Islet precursor cell (in vitro differentiated cells): ENCODE measurements at regions not wholly inside any gene's neighbourhood (a gene's known extent, or its start where the extent isn't known, plus 50 kb on each side); places are given as distances from the start of the nearest gene placed in this dataset.

Experiments
- DNase-seq: peaks from one replicate; pipeline ENCODE4 v3.0.0-alpha.2; 2018

DNA sequence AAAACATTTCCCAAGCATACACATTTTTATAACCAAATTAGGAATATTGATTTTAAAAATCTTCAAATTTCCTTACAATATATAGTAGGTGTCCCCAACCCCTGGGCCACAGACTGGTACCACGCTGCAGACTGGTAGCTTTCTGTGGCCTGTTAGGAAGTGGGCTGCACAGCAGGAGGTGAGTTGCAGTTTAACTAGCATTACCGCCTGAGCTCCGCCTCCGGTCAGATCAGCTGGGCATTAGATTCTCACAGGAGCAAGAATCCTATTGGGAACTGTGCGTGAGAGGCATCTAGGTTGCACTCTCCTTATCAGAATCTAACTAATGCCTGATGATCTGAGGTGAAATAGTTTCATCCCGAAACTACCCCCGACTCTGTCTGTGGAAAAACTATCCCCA is 62.1 kb downstream of the ZWINT start:
- no peak for DNase-seq

DNA sequence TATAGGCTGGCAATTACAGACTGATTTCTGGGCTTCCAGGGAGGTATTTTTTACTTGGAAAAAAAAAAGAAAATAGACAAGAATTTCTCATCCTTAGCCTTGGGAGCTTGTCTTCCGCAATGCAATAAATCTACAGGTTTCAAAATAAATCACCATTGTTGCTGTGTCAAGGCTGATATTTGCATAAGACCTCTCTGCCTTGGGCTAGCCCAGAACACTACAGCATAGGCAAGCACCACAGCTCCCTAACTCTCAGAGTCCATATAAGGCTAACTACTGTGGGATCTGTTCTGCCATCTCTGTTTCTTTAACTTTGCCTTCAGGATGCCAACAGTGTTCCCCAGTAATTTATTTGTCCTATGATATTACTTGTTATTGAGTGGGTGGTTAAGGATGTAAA is 64.4 kb downstream of the ZWINT start:
- DNase-seq: no peak

DNA sequence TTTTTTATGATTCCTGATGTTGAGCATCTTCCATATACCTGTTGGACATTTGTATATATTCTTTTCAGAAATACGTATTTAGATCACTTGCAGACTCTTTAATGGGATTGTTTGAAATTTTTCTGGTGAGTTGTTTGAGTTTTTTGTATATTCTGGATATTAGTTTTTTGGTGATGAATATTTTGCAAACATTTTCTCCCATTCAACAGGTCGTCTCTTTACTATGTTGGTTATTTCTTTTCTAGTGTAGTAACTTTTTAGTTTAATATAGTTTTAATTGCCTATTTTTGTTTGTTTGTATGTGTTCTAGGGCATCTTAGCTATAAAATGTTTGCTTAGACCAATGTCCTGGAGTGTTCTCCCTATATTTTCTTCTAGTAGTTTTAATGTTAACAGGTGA is 72.7 kb downstream of the ZWINT start:
- DNase-seq: no peak

DNA sequence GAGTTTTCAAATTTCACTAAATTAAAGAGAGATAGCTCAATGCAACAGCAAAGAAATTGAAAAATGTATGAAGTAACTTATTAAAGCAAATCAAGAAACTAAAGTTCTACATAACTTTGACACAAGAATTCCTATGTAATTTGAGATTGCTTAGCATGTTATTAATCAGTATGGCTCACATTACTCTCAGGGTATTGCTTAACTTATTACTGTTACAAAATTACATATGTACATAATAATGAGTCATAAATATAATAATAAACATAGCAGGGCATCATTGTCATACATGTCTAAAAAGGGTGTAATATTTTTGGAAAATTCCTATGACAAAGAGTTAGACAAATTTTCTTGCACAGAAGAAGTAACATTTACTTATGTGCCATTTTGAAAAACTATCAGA is 75.0 kb downstream of the ZWINT start:
- no peak for DNase-seq

DNA sequence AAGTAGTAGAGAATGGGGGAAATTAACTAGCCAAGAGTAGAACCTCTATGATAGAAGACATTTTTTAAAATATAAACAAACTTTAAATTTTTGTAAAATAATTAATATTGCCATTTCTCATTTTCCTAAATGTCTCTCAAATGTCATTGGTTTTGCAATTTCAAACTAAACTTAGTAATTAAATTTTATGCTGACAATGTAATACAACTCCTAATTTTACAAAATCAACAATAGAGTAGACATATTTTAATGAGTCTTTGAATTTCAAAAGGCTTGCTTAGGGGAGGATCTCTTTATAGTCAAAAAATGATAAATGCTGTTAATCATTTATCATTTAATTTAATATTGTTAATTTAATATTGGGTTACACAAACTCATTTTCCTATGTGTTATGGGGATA is 81.8 kb downstream of the ZWINT start:
- no peak for DNase-seq

DNA sequence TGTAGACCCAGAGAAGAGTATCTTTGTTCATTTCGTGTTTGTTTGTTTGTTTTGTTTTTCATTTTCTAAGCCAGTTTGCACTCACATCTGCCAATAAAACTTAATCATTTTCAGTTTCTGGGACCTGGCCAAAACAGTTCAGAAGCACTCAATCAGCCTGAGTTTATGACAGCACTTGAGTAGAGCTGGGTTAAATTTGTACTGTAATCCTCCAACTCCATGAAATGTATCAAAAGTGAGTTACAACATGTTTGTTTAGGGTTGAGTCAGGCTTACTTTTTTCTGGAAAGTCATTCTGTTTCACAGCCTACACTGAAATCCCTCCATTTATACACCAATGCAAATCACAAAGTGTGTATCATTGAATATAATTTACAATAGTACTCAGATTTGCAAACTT is 91.9 kb downstream of the ZWINT start:
- DNase-seq: no peak

DNA sequence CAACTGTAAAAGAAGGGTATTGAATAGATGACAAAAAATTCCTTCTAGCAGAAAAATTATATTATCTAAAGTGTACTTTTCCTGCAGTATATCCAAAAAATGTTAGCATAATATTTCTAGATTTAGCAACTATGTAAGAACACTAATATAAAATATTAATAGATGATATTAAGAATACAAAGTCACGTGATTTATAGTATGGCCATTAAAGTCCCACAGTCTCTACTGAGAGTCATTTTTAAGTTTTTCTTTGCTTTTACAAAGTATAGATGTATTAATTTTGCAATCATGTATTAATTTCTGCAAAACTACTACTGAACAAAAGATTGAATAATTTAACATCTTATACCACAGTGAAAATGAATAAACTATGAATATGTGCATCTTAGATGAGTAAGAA is 94.9 kb downstream of the ZWINT start:
- no peak for DNase-seq

DNA sequence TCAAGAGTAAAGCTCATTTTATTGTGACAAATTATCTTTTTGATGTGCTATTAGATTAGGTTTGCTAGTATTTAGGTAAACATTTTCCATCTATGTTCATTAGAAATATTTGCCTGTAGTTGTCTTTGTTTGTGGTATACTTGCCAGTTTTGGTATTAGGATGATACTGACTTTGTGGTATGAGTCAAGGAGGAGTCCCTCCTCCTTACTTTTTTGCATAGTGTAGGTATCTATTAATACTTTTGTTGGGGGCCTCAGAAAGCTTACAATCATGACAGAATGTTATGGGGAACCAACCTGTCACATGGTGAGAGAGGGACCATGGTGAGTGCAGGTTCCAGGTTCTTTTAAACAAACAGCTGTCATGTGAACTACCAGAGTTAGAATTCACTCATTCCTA is 102.1 kb downstream of the ZWINT start:
- no peak for DNase-seq

DNA sequence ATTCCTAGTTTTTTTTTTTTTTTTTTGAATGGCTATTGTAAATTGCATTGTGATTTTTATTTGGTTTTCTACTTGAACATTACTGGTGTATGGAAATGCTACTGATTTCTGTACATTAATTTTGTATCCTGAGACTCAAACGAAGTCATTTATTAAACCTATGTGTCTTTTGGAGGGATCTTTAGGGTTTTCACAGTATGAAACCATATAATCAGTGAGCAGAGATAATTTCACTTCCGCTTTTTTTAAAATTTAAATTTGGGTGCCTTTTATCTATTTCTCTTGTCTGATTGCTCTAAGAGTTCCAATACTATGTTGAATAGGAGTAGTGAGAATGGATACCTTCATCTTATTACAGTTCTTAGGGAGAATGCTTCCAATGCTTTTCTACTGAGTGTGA is 102.7 kb downstream of the ZWINT start:
- no peak for DNase-seq

DNA sequence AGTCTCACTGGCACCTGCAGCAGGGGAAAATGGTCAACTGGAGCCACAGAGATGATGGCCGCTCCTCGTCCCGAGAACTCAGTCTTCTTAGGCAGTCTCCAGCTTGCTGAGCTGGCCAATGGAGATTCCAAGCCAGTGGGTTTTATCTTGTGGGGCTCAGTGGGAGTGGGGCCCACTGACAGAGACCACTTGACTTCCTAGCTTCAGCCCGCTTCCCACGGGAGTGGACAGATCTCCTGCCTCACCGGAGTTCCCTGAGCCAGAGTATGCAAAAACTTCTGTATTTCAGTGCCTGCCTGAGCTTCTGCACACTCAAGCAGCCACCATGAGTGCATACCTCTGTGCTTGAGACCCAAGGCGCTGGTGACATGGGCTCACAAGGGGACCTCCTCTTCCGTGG is 105.8 kb downstream of the ZWINT start:
- DNase-seq: no peak

DNA sequence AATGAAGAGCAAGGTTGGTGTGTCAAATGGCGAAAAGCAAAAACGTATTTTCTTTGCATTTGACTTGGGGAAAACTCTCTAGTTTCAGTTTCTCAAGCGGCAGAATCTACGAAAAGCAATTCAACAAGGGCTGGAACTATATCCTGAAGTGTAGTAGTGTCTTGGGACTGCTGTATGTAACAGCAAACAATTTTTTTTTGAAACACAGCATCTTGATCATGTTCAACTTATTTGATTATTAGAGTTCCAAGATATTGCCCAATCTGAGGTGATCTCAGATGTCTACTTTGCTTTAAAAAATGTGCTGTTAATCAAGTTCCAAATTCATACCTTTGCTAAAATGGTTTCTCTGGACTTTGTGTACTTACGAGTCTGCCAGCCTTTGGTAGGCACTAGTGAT is 120.6 kb downstream of the ZWINT start:
- no peak for DNase-seq

DNA sequence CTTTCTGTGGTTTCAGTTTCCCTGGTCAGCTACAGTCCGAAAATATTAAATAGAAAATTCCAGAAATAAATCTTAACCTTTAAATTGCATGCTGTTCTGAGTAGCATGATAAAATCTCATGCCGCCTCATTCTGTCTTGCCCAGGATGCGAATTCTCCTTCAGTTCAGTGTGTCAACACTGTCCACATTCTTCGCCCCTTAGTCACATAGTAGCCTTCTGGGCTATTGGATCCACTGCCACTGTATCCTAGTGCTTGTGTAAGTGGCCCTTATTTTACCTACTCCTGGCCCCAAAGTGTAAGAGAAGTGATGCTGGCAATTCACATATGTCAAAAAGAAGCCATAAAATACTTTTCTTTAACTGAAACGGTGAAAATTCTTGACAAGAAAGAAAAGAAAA is 129.6 kb downstream of the ZWINT start:
- DNase-seq: peak; percentile 80

DNA sequence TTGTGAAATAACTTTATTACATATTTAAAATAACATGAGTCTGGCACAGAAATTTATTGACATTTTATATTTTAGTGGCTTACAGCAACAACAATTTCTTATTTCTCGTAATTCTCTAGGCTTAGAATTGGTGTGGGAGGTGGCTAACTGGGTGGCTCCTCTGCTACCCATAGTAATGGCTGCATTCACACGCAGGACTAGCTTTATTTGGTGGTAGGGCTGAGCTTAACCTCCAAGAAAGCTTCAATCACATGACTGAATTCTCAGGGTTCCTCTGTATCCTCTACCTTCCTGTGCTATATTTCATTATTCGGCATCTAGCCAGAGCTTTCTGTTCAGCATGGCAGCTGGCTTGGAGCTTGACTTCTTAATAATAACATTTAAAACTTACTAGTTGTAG is 138.8 kb downstream of the ZWINT start:
- no peak for DNase-seq

DNA sequence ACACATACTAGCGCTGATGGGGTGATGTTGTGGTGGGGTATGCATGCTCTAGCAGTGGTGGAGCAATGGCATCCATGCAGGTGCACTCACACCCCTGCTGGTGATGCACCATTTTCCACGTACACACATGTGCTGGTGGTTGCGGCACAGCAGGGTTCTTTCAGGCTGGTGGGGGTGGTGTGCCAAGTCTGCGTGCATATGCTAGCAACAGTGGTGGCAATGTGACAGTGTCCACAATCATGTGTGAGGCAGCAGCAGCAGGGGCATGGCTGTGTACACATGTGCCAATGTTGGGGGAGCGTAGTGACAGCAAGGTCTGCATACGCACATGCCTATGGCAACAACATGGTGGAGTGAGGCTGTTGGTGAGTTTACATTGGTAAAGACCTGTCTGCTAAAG is 148.1 kb downstream of the ZWINT start:
- DNase-seq: no peak

DNA sequence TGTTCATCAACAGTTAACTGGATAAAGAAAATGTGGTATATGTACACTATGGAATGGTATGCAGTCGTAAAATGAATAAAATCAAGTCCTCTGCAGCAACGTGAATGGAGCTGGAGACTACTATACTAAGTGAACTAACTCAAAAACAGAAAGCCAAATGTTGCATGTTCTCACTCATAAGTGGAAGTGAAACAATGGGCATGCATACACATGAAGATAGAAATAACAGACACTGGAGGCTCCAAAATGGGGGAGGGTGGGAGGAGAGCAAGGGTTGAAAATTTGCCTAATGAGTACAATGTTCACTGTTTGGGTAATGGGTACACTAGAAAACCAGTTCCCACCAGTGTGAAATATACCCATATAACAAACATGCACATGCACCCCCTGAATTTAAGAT is 179.5 kb downstream of the ZWINT start:
- DNase-seq: no peak

DNA sequence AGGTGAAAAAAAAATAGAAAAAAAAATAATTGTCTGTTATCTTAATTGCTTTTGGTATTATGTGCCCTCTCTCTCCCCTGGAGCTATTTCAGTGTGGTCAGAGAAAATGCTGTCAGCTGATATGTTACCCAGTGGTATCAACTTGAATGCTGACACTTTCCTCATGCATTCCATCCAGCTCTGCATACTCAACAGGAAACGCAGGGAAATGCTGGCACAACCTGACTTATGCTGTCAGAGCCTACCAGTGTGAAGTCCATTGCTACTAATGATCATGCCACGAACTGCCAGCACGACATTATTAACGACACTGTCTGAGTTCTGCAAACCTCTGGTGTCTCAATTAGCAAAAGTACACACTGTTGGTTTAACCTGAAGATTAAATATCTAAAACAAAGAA is 182.8 kb downstream of the ZWINT start:
- peak; percentile 65 for DNase-seq

DNA sequence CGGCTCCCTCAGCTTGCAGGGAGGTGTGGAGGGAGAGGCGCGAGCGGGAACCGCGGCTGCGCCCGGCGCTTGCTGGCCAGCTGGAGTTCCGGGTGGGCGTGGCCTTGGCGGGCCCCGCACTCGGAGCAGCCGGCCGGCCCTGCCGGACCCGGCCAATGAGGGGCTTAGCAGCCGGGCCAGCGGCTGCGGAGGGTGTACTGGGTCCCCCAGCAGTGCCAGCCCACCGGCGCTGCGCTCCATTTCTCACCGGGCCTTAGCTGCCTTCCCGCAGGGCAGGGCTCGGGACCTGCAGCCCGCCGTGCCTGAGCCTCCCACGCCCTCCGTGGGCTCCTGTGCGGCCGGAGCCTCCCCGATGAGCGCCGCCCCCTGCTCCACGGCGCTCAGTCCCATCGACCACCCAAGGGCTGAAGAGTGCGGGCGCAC is 206.0 kb downstream of the ZWINT start:
- DNase-seq: peak; percentile 73

DNA sequence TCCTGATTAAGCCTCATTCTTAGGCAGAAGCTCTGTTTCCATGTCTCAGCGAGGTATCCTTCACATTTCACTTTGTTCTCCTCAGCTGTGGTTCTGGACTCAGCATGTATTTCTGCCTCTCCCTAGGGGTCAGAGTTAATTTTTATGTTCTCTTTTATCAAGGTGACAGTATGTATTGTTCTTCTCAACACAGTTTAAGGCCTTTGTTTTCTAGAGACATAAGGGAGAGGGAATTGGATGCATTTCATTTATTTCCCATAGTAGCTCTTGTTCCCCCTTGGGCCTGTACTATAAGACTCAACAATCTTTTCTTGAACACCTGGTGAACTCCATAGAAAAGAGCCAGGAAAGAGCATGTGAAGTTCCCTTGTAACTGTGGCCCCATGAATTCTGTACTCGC is 214.3 kb downstream of the ZWINT start:
- no peak for DNase-seq

DNA sequence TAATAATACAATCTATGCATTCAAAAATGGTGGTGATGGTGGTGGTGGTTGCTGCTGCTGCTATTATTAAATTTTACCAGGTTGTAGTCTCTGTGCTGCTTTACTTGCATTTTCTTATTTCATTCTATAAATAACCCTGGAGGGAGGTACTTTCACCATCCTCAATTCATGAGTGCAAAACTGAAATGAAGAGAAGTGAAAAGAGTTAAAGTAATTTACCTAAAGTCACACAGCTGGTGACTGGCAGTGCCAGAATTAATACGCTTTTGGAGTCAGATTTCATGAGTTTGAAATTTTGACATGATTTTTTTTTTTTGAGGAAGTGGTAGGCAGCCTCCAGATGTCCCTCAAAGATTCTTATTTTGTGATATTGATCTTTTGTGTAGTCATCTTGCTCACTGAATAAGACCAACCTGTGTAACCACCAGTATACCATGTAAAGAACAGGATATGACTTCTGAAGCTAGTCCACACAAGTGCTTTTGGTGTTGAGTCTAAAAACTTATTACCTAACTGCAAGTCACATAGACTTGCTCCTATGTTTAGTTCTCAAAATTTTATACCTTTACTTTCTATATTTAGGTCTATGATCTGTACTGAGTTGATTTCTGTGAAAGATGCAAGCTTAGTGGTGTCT is 218.8 kb downstream of the ZWINT start:
- DNase-seq: no peak

DNA sequence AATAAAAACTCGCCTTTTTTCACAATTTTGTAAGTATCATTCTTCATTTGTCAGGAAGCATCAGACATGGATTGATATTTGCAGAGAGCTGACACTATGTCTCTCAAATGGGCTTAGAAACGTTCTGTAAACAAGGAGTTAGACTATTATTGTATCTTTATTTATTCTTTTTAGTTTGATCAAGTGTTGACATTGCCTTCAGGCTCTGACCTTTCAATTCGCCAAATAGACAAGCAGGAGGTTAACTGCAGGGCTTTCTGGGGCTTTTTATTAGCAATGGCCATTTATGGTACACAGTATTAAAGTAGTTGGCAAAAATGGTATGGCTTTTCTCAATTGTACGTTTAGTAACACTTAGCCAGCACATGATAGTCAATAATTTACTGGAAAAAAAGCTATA is 221.7 kb downstream of the ZWINT start:
- DNase-seq: no peak

DNA sequence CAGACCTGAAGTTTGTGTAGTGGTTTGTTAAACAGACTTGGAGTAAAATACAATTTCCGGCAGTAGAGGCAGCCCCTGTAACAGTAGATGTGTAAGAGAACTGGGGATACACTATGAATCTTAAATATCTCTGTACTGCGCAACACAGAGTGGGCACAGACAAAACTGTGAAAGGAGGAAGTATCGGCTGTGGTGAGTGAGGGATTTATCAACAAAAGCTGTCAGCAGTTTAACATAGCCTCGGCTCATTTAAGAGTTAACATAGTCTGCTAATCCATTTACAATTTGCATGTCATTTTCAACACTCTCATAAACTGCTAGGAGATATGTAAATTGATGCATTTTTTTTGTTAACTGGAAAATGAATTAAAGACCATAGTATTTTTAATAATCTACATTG is 225.2 kb downstream of the ZWINT start:
- DNase-seq: no peak

DNA sequence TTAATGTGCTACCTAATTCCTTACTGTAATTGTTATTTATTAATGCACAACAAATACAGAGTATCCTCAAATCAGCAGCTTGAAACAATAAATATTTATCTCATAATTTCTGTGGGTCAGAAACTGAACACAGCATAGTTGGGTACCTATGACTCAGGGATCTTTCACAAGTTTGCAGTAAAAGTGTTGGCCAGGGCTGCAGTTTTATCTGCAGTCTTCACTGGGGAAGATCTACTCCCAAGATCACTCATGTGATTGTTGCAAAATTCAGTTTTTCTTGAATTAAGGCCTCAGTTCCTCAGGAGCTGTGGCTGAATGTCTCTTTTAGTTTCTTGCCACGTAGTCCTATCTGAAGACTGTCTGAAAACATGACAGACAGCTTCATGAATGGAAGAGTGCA is 237.8 kb downstream of the ZWINT start:
- no peak for DNase-seq

DNA sequence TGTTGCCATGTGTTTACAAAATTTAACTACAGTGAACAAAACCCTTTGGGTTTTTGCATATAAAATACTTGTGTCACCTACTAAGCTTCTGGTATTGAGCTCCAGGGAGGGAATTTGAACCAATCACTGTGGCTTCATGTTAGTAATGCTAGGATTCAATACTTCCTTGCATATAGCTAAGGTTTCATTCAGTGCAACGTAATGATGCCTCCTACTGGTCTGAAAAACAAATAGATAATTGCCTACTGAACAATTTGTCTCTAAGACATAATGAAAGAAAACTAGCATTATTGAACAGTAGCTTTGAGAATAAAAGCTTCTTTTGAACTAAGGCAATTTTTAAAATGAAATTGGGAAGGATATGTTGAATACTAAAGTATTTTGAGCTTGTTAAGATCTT is 244.4 kb downstream of the ZWINT start:
- DNase-seq: no peak

DNA sequence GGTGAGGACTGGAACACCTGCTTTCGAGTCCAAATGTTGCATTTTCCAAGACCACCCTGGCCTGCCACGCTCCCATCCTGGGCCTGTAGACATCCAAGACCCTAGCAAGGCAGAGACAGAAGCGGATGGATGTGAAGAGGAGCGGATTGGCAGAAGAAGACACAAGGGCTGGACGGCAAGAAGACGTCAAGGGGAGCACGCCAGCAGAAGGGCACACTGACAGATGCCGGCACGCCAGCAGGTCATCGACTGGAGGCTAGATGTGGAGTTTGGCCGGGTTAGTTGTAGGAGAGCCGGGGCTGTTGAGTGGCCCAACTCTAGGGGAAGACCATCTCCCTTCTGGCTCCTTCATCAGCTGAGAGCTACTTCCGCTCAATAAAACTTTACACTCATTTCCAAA is 251.6 kb downstream of the ZWINT start:
- no peak for DNase-seq

DNA sequence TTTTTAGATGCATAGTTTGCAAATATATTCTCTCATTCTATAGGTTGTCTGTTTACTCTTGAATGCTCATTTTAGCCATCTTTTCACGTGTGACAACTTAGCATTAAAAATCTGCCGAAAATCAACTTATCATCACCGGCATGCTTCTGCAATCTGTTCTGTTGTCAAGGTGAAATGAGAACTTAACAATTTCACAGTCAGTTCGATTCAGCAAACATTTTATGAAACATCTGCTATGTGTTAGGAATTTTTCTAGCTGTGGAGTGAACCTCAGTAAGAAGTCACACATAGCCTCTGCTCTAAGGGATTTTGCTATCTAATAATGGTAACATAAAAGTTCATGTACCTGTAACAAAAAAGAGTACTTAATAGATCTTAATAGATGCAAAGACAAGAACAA is 256.1 kb downstream of the ZWINT start:
- DNase-seq: no peak

DNA sequence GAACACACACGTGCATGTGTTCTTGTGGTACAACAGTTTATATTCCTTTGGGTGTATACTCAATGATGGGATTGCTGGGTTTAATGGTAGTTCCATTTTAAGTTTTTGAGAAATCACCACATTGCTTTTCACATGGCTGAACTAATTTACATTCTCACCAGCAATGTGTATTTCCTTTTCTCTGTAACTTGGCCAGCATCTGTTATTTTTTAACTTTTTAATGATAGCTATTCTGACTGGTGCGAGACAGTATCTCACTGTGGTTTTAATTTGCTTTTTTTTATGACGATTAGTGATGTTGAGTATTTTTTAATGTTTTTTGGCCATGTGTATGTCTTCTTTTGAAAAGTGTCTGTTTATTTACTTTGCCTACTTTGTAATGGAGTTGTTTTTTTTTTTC is 256.6 kb downstream of the ZWINT start:
- no peak for DNase-seq
